Fibroblast of lung (primary cell): ENCODE measurements at regions not wholly inside any gene's neighbourhood (a gene's known extent, or its start where the extent isn't known, plus 50 kb on each side); places are given as distances from the start of the nearest gene placed in this dataset.

Experiments used
- CTCF ChIP-seq, 2 donors: IDR thresholded peaks in 1 of 2; conservative IDR thresholded peaks in 1 of 2; 1 replicate in 1 of 2; 2 replicates in 1 of 2; pipeline ENCODE4 v1.5.1; 2011 to 2012; ENCODE audit warnings: low read length in 2 of 2, control low read depth in 1 of 2, inconsistent platforms in 1 of 2, low read depth in 1 of 2, mild to moderate bottlenecking in 1 of 2
- EZH2 ChIP-seq: IDR thresholded peaks from 2 replicates; pipeline ENCODE4 v1.5.1; 2012; ENCODE audit warnings: low read length, control low read depth, mild to moderate bottlenecking; ENCODE audit errors: missing control alignments

GRCh38 chr5:109928811-109929210, 239.1 kb downstream of the MAN2A1 start:
- TF ChIP-seq CTCF (conservative IDR thresholded peaks at IDR 0.05 in 1 of 2, IDR thresholded peaks at IDR 0.05 in 1 of 2; ENCODE audit: low read depth in 1 of 2, low read length in 2 of 2) (no peak), EZH2 (no peak)
